ENCODE measurements at regions not wholly inside any gene's neighbourhood (a gene's known extent, or its start where the extent isn't known, plus 50 kb on each side); places are given as distances from the start of the nearest gene placed in this dataset.

GRCh38 chrX:816411-816810 is 185.8 kb downstream of the SHOX start:
- DNase-seq (ENCODE audit: extremely low spot score): no peak
- CTCF ChIA-PET: no interaction called here
- TF ChIP-seq LEF1 (IDR thresholded peaks at IDR 0.05; ENCODE audit: borderline replicate concordance) (no peak), ELF4 (IDR thresholded peaks at IDR 0.05) (no peak)
- POLR2A ChIA-PET: no interaction called here

- CTCF ChIA-PET: no interaction called here
- TF ChIP-seq ELF4 (IDR thresholded peaks at IDR 0.05) (no peak), ZNF384 (IDR thresholded peaks at IDR 0.05) (no peak), TARDBP (IDR thresholded peaks at IDR 0.05) (no peak), SUZ12 (IDR thresholded peaks at IDR 0.05) (no peak), CTBP1 (IDR thresholded peaks at IDR 0.05; ENCODE audit: borderline replicate concordance) (no peak), FOXA1 (IDR thresholded peaks at IDR 0.05) (no peak), HDGF (IDR thresholded peaks at IDR 0.05; ENCODE audit: borderline replicate concordance) (no peak), PKNOX1 (IDR thresholded peaks at IDR 0.05) (no peak), ARNT (IDR thresholded peaks at IDR 0.05) (no peak), LEF1 (IDR thresholded peaks at IDR 0.05; ENCODE audit: borderline replicate concordance) (no peak), L3MBTL2 (conservative IDR thresholded peaks at IDR 0.05) (no peak), BHLHE40 (IDR thresholded peaks at IDR 0.05; ENCODE audit: borderline replicate concordance) (no peak), NFRKB (IDR thresholded peaks at IDR 0.05) (no peak), FOXK2 (IDR thresholded peaks at IDR 0.05) (no peak), SP1 (IDR thresholded peaks at IDR 0.05) (no peak), FOXM1 (IDR thresholded peaks at IDR 0.05; ENCODE audit: borderline replicate concordance) (no peak)
- DNase-seq (ENCODE audit: extremely low spot score): no peak
- POLR2A ChIA-PET: no interaction called here
Measured at GRCh38 chrX:810186-810585, 179.6 kb downstream of the SHOX start.

DNA sequence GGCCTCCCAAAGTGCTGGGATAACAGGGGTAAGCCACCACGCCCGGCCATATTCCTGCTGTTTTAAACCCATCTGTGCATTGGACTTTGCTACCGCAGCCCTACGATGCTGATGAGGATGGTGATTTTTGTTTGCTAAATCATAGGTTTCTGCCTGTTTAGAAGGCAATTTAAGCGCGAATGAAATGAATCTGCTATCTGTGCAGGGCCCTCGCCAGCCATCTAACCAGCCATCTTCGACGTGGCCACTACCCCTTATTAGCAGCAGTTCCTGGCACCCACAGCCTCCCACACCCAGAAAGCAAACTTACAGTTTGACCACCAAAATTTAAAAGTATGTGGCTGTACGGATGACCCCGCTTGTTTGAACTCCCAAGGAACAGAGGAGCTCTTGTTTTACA is 178.5 kb downstream of the SHOX start:
- no peak for DNase-seq (ENCODE audit: extremely low spot score)
- CTCF ChIA-PET: no interaction called here
- POLR2A ChIA-PET: no interaction called here
- TF ChIP-seq HDGF (IDR thresholded peaks at IDR 0.05; ENCODE audit: borderline replicate concordance): no peak
- TF ChIP-seq BHLHE40 (IDR thresholded peaks at IDR 0.05; ENCODE audit: borderline replicate concordance): no peak
- TF ChIP-seq SUZ12 (IDR thresholded peaks at IDR 0.05): no peak
- no peak for TF ChIP-seq ZNF384 (IDR thresholded peaks at IDR 0.05)
- TF ChIP-seq NFRKB (IDR thresholded peaks at IDR 0.05): no peak
- no peak for TF ChIP-seq TARDBP (IDR thresholded peaks at IDR 0.05)

- CTCF ChIA-PET: no interaction called here
- DNase-seq (ENCODE audit: extremely low spot score): no peak
- POLR2A ChIA-PET: no interaction called here
- no peak for TF ChIP-seq FOXK2 (IDR thresholded peaks at IDR 0.05)
- no peak for TF ChIP-seq LEF1 (IDR thresholded peaks at IDR 0.05; ENCODE audit: borderline replicate concordance)
- TF ChIP-seq ZNF384 (IDR thresholded peaks at IDR 0.05): no peak
- TF ChIP-seq ELF4 (IDR thresholded peaks at IDR 0.05): no peak
- no peak for TF ChIP-seq FOXA1 (IDR thresholded peaks at IDR 0.05)
- TF ChIP-seq L3MBTL2 (conservative IDR thresholded peaks at IDR 0.05): no peak
- no peak for TF ChIP-seq ARNT (IDR thresholded peaks at IDR 0.05)
- TF ChIP-seq SP1 (IDR thresholded peaks at IDR 0.05): no peak
- no peak for TF ChIP-seq PKNOX1 (IDR thresholded peaks at IDR 0.05)
- TF ChIP-seq HDGF (IDR thresholded peaks at IDR 0.05; ENCODE audit: borderline replicate concordance): no peak
- TF ChIP-seq SUZ12 (IDR thresholded peaks at IDR 0.05): no peak
- no peak for TF ChIP-seq BHLHE40 (IDR thresholded peaks at IDR 0.05; ENCODE audit: borderline replicate concordance)
- TF ChIP-seq TARDBP (IDR thresholded peaks at IDR 0.05): no peak
- no peak for TF ChIP-seq FOXM1 (IDR thresholded peaks at IDR 0.05; ENCODE audit: borderline replicate concordance)
- no peak for TF ChIP-seq CTBP1 (IDR thresholded peaks at IDR 0.05; ENCODE audit: borderline replicate concordance)
- TF ChIP-seq NFRKB (IDR thresholded peaks at IDR 0.05): no peak
Measured at GRCh38 chrX:806586-806985, 176.0 kb downstream of the SHOX start.

DNA sequence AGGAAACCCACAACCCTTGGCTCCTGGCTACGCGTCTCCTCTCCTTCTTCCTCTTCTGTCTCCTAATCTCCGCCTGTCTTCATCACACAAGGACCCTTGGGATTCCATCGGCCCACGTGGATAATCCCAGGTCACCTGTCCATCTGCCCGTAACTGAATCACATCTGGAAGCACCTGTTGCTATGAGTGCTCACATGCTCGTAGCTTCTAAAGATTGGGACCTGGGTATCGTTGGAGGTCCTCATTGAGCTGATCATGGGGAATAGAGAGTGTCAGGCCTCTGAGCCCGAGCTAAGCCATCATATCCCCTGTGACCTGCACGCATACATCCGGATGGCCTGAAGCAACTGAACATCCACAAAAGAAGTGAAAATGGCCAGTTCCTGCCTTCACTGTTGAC is 175.4 kb downstream of the SHOX start:
- DNase-seq (ENCODE audit: extremely low spot score): no peak
- TF ChIP-seq NFRKB (IDR thresholded peaks at IDR 0.05): no peak
- TF ChIP-seq FOXA1 (IDR thresholded peaks at IDR 0.05): no peak
- TF ChIP-seq ELF4 (IDR thresholded peaks at IDR 0.05): no peak
- TF ChIP-seq SUZ12 (IDR thresholded peaks at IDR 0.05): no peak
- no peak for TF ChIP-seq FOXK2 (IDR thresholded peaks at IDR 0.05)
- no peak for TF ChIP-seq PKNOX1 (IDR thresholded peaks at IDR 0.05)
- TF ChIP-seq HDGF (IDR thresholded peaks at IDR 0.05; ENCODE audit: borderline replicate concordance): no peak
- no peak for TF ChIP-seq SP1 (IDR thresholded peaks at IDR 0.05)
- TF ChIP-seq LEF1 (IDR thresholded peaks at IDR 0.05; ENCODE audit: borderline replicate concordance): no peak
- no peak for TF ChIP-seq ARNT (IDR thresholded peaks at IDR 0.05)
- no peak for TF ChIP-seq CTBP1 (IDR thresholded peaks at IDR 0.05; ENCODE audit: borderline replicate concordance)
- ChIA-PET POLR2A (no interaction called here), CTCF (no interaction called here)

DNA sequence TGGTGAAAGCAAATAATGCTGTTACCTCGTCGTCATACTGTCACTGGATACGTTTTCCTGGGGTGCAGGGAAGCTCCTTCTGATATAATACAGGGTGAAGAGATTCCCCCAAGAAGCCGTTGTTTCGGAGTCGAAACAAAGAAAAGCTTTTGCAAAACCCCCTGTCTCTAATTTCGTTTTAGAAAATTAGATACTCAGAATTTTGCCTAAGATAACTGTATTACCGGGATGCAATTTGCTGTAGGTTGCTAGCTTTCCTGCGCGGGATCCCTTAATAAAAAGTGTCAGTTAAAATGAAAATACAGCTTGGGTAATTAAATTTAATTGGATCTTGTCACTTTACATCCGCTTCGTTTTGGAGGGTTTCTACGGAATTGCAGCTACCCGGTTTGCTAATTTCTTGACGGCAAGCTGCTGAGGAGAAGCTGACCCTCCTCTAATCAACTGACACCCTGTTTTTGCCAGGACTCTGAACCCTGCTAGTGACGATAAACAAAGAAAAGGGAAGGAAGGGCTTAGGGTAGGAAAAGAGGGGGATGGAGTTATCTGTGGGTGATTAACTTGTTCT is 174.6 kb downstream of the SHOX start:
- ChIA-PET POLR2A (no interaction called here), CTCF (no interaction called here)
- DNase-seq (ENCODE audit: extremely low spot score): no peak
- TF ChIP-seq ZNF384 (IDR thresholded peaks at IDR 0.05): no peak
- TF ChIP-seq HDGF (IDR thresholded peaks at IDR 0.05; ENCODE audit: borderline replicate concordance): no peak
- TF ChIP-seq FOXM1 (IDR thresholded peaks at IDR 0.05; ENCODE audit: borderline replicate concordance): no peak
- no peak for TF ChIP-seq LEF1 (IDR thresholded peaks at IDR 0.05; ENCODE audit: borderline replicate concordance)
- no peak for TF ChIP-seq FOXA1 (IDR thresholded peaks at IDR 0.05)
- no peak for TF ChIP-seq PKNOX1 (IDR thresholded peaks at IDR 0.05)
- TF ChIP-seq TARDBP (IDR thresholded peaks at IDR 0.05): no peak
- no peak for TF ChIP-seq CTBP1 (IDR thresholded peaks at IDR 0.05; ENCODE audit: borderline replicate concordance)
- no peak for TF ChIP-seq L3MBTL2 (conservative IDR thresholded peaks at IDR 0.05)
- no peak for TF ChIP-seq ARNT (IDR thresholded peaks at IDR 0.05)
- no peak for TF ChIP-seq SUZ12 (IDR thresholded peaks at IDR 0.05)
- no peak for TF ChIP-seq FOXK2 (IDR thresholded peaks at IDR 0.05)
